Testis (tissue), 2 donors: ENCODE measurements at regions not wholly inside any gene's neighbourhood (a gene's known extent, or its start where the extent isn't known, plus 50 kb on each side); places are given as distances from the start of the nearest gene placed in this dataset.

Experiments
- POLR2A ChIP-seq: fragments of 450-650 bp; IDR thresholded peaks from one replicate; pipeline ENCODE4 v1.6.1; 2017; ENCODE audit warnings: antibody characterized with exemption, mild to moderate bottlenecking, moderate library complexity
- TF ChIP-seq, protein P1 (sequence below), 3 experiments: fragments of 450-650 bp in 2 of 3; fragments of 200-600 bp in 1 of 3; sonication (generic) in 1 of 3; IDR thresholded peaks; one replicate each; pipeline ENCODE4 v1.5.1; 2016 to 2019; ENCODE audit warnings: antibody characterized with exemption in 3 of 3, mild to moderate bottlenecking in 2 of 3, moderate library complexity in 1 of 3

DNA sequence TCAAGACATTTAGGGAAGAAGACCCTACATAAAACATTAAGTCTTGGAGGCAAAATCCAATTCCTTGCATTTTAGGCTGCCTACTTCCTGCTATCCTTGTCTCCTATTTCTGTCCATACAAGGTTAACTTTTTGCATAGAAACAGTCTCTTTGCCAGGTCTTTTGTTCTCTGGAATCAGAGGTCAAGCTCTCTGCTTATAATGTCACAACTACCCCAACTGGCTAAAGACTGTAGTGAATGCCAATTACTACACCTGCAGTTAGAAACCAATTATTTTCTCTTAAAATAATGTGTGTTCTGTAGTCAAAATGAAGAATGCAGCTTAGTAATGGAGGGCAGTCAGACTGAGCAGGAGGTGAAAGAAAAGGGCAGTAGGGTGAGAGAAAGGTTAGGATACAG, 856.2 kb downstream of the TUSC7 start:
- TF ChIP-seq POLR2A: no peak
- TF ChIP-seq, protein P1, sequence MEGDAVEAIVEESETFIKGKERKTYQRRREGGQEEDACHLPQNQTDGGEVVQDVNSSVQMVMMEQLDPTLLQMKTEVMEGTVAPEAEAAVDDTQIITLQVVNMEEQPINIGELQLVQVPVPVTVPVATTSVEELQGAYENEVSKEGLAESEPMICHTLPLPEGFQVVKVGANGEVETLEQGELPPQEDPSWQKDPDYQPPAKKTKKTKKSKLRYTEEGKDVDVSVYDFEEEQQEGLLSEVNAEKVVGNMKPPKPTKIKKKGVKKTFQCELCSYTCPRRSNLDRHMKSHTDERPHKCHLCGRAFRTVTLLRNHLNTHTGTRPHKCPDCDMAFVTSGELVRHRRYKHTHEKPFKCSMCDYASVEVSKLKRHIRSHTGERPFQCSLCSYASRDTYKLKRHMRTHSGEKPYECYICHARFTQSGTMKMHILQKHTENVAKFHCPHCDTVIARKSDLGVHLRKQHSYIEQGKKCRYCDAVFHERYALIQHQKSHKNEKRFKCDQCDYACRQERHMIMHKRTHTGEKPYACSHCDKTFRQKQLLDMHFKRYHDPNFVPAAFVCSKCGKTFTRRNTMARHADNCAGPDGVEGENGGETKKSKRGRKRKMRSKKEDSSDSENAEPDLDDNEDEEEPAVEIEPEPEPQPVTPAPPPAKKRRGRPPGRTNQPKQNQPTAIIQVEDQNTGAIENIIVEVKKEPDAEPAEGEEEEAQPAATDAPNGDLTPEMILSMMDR (IDR thresholded peaks at IDR 0.05): no peak
